Ovary (tissue), 7 donors: ENCODE measurements at regions not wholly inside any gene's neighbourhood (a gene's known extent, or its start where the extent isn't known, plus 50 kb on each side); places are given as distances from the start of the nearest gene placed in this dataset.

Experiments used
- DNase-seq, 5 donors: peaks; one replicate each; pipeline ENCODE4 v3.0.0-alpha.2; 2019 to 2020
- H3K27ac ChIP-seq, 2 donors: fragments of 200-600 bp; one replicate each; pipeline versions ENCODE4 v1.5.1 to v1.8.0; 2019 to 2022
- H3K27me3 ChIP-seq: fragments of 200-600 bp; one replicate; pipeline ENCODE4 v1.8.0; 2022
- H3K36me3 ChIP-seq: fragments of 200-600 bp; sonication (generic); one replicate; pipeline ENCODE4 v1.5.1; 2019
- H3K4me1 ChIP-seq: one replicate; pipeline ENCODE4 v1.8.1; 2013; ENCODE audit warnings: mild to moderate bottlenecking, moderate library complexity; ENCODE audit not compliant: insufficient read depth
- H3K4me3 ChIP-seq: fragments of 200-600 bp; sonication (generic); one replicate; pipeline ENCODE4 v1.5.1; 2017
- H3K9me3 ChIP-seq, 2 donors: fragments of 200-600 bp in 1 of 2; sonication (generic) in 1 of 2; one replicate each; pipeline versions ENCODE4 v1.5.1 to v1.8.1; 2013 to 2019; ENCODE audit warnings: mild to moderate bottlenecking in 1 of 2, moderate library complexity in 1 of 2
- CTCF ChIP-seq, 3 donors: fragments of 450-650 bp in 2 of 3; fragments of 200-600 bp in 1 of 3; IDR thresholded peaks; one replicate each; pipeline versions ENCODE4 v1.5.1 to v1.8.0; 2016 to 2022; ENCODE audit warnings: antibody characterized with exemption in 3 of 3, mild to moderate bottlenecking in 1 of 3
- EP300 ChIP-seq: sonication (generic); formaldehyde crosslinking; IDR thresholded peaks from one replicate; pipeline ENCODE4 v1.6.1; 2017; ENCODE audit warnings: antibody characterized with exemption
- POLR2A ChIP-seq: fragments of 450-650 bp; IDR thresholded peaks from one replicate; pipeline ENCODE4 v1.6.1; 2017; ENCODE audit warnings: antibody characterized with exemption, mild to moderate bottlenecking, moderate library complexity
- WGBS, 3 donors: extraction: QIAGEN DNeasy Blood & Tissue Kit in 1 of 3; methylation state at CpG; one replicate each; pipeline versions ENCODE4 v1.1.5 to v1.1.7; 2013 to 2017; 5-methylcytosine and 5-hydroxymethylcytosine counted together
- intact Hi-C, 4 donors: fragments of 100-400 bp; cut with DNase I; formaldehyde crosslinking; loops; one replicate each; pipeline versions ENCODE4 v1.11.0 to v1.15.1; 2022 to 2023
- donor health status: DM: no; HTN: no; CAD: no; lungs with moderate emphysema.
- donor health status: DM: no; HTN: no; CAD: no.
- donor health status: Bipolar disorder and iron deficiency.
- donor health status: DM: no; HTN: no; CAD: no.
- donor health status: DM: yes; HTN: yes; CAD: no.

- intact Hi-C loops, result no loop called here
- H3K36me3 ChIP-seq, result no peaks in the 10 kb centered on the region
- no peaks in the 10 kb centered on the region for H3K4me1 ChIP-seq
- 36 to 57% (median 38%) methylated on average over 3 of the region's 3 CpGs for WGBS, 3 donors
- DNase-seq, result no peak
- H3K9me3 ChIP-seq, result no peaks in the 10 kb centered on the region
- no peaks in the 10 kb centered on the region for H3K27me3 ChIP-seq
- no peak overlapping the region for H3K27ac ChIP-seq
- H3K4me3 ChIP-seq, result no peak overlapping the region
- TF ChIP-seq EP300 (no peak), CTCF (IDR thresholded peaks at IDR 0.05) (no peak), POLR2A (no peak)
Observed at GRCh38 chr12:66062290-66062625, 68.3 kb downstream of the LLPH start.

DNA sequence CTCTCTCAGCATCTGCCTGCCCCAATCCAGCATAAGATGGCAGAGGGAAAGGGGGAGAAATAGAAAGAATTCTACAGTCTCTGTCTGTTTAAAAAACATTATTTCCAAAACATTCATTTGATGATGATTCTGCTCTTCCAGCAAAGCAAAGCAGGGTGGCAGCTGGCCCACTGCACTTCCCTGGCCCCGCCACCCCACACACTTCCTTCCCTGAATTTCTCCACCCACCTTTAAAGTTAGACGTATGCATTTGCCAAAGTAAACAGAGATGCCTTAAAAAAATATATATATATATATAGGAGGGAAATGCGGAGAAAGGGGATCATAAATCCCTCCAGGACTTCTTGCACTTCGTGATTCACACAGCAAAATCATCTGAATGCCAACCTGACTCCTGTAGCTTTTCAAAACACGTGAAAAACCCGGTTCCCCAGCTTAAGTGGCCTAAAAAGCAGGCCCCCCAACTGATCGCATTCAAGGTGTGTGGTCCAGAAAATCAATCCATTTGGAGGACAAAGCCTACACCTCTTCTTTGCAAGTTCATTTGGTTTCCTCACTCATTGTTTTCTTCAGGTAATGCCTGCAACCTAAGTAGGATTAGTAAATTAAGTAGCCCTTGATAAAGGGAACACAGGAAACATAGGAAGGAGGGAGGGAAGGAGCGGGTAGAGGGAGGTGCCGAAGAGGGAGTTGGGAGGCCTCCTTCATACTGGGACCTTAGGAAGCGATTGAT, 68.8 kb downstream of the LLPH start:
- WGBS, 3 donors, result 41 to 59% (median 50%) methylated on average over 10 of the region's 10 CpGs
- intact Hi-C loops, result no loop called here
- Histone ChIP-seq H3K27ac (no peak overlapping the region), H3K36me3 (no peaks in the 10 kb centered on the region), H3K27me3 (no peaks in the 10 kb centered on the region), H3K4me1 (no peaks in the 10 kb centered on the region), H3K4me3 (no peak overlapping the region), H3K9me3 (no peaks in the 10 kb centered on the region)
- TF ChIP-seq EP300 (no peak), CTCF (IDR thresholded peaks at IDR 0.05) (no peak), POLR2A (no peak)
- DNase-seq, result no peak

- DNase-seq, result no peak
- no peak for TF ChIP-seq POLR2A
- no peak for TF ChIP-seq EP300
- no peak for TF ChIP-seq CTCF (IDR thresholded peaks at IDR 0.05)
- intact Hi-C loops, result no loop called here
Observed at GRCh38 chr12:66061076-66061475, 69.5 kb downstream of the LLPH start.

GRCh38 chr12:66060163-66060907, 70.2 kb downstream of the LLPH start:
- 63 to 79% (median 76%) methylated on average over 2 of the region's 2 CpGs for WGBS, 3 donors
- Histone ChIP-seq H3K9me3 (no peaks in the 10 kb centered on the region), H3K4me3 (no peak overlapping the region), H3K27me3 (no peaks in the 10 kb centered on the region), H3K27ac (no peak overlapping the region), H3K36me3 (no peaks in the 10 kb centered on the region), H3K4me1 (no peaks in the 10 kb centered on the region)
- TF ChIP-seq POLR2A (no peak), CTCF (IDR thresholded peaks at IDR 0.05) (no peak), EP300 (no peak)
- DNase-seq, result no peak
- intact Hi-C loops, result no loop called here

More at GRCh38 chr12:66061076-66061475, 69.5 kb downstream of the LLPH start:
- 71 to 76% (median 72%) methylated on average over 3 of the region's 3 CpGs for WGBS, 3 donors
- no peak overlapping the region for H3K27ac ChIP-seq
- H3K4me1 ChIP-seq, result no peaks in the 10 kb centered on the region
- no peak overlapping the region for H3K4me3 ChIP-seq
- H3K9me3 ChIP-seq, result no peaks in the 10 kb centered on the region
- no peaks in the 10 kb centered on the region for H3K36me3 ChIP-seq
- H3K27me3 ChIP-seq, result no peaks in the 10 kb centered on the region
